ENCODE measurements at regions not wholly inside any gene's neighbourhood (a gene's known extent, or its start where the extent isn't known, plus 50 kb on each side); places are given as distances from the start of the nearest gene placed in this dataset.
"Not testable (repeated sequence)": the region's sequence is repeated elsewhere in the genome, so short reads cannot be mapped to it uniquely, and the experiment has no call there.

GRCh38 chr6:13874191-13874549 lies 50.6 kb upstream of the RNF182 start:
- DNase-seq (ENCODE audit: low read depth), result no peak

GRCh38 chr6:13873288-13874190 lies 51.2 kb upstream of the RNF182 start:
- peak; percentile 67 for DNase-seq (ENCODE audit: low read depth)

GRCh38 chr6:13872681-13873080 lies 52.1 kb upstream of the RNF182 start:
- no peak for DNase-seq (ENCODE audit: low read depth)

- not testable (repeated sequence) for DNase-seq (ENCODE audit: low read depth)
These were observed 52.7 kb upstream of the RNF182 start for GRCh38 chr6:13872006-13872405.

GRCh38 chr6:13870214-13870830 lies 54.4 kb upstream of the RNF182 start:
- DNase-seq (ENCODE audit: low read depth), result no peak

- DNase-seq (ENCODE audit: low read depth), result no peak
These were observed 53.9 kb upstream of the MCUR1 start for GRCh38 chr6:13868236-13868635.

- DNase-seq (ENCODE audit: low read depth), result no peak
These were observed 51.9 kb upstream of the MCUR1 start for GRCh38 chr6:13866301-13866700.

- no peak for DNase-seq (ENCODE audit: low read depth)
These were observed 50.8 kb upstream of the MCUR1 start for GRCh38 chr6:13865141-13865540.

GRCh38 chr6:13864669-13865068 lies 50.3 kb upstream of the MCUR1 start:
- not testable (repeated sequence) for DNase-seq (ENCODE audit: low read depth)
